GM23338 (cell line): ENCODE measurements at regions not wholly inside any gene's neighbourhood (a gene's known extent, or its start where the extent isn't known, plus 50 kb on each side); places are given as distances from the start of the nearest gene placed in this dataset.

ENCODE experiments used
- ATAC-seq: fragments of 200-7000 bp; cut with Tn5 transposase; 3 replicates; pipeline ENCODE4 v1.9.1; 2020
- DNase-seq: peaks from one replicate; pipeline ENCODE4 v3.0.0-alpha.2; 2015; ENCODE audit warnings: low spot score
- H2AFZ ChIP-seq: fragments of 200-600 bp; sonication (generic); 2 replicates; pipeline ENCODE4 v1.8.0; 2016; ENCODE audit warnings: antibody characterized with exemption, mild to moderate bottlenecking, moderate library complexity
- H3F3A ChIP-seq: fragments of 200-600 bp; sonication (generic); replicated peaks from 2 replicates; pipeline ENCODE4 v1.8.0; 2017; ENCODE audit warnings: antibody characterized with exemption, mixed run types, low read depth
- H3K27ac ChIP-seq: fragments of 200-600 bp; sonication (generic); 2 replicates; pipeline ENCODE4 v1.6.1; 2016; ENCODE audit warnings: low read depth
- H3K27me3 ChIP-seq: fragments of 200-600 bp; sonication (generic); 2 replicates; pipeline ENCODE4 v1.8.0; 2016; ENCODE audit warnings: mild to moderate bottlenecking, mixed run types, moderate library complexity; ENCODE audit not compliant: insufficient read depth
- H3K36me3 ChIP-seq: fragments of 200-600 bp; sonication (generic); 2 replicates; pipeline ENCODE4 v1.8.0; 2016; ENCODE audit warnings: mild to moderate bottlenecking; ENCODE audit not compliant: insufficient read depth
- H3K4me1 ChIP-seq: fragments of 200-600 bp; sonication (generic); 2 replicates; pipeline ENCODE4 v1.8.0; 2016; ENCODE audit warnings: mild to moderate bottlenecking, moderate library complexity; ENCODE audit not compliant: insufficient read depth
- H3K4me2 ChIP-seq: fragments of 200-600 bp; sonication (generic); 2 replicates; pipeline ENCODE4 v1.7.1; 2017; ENCODE audit warnings: mixed run types
- H3K4me3 ChIP-seq: fragments of 200-600 bp; sonication (generic); 2 replicates; pipeline ENCODE4 v1.6.1; 2016; ENCODE audit warnings: mixed run types
- H3K79me2 ChIP-seq: fragments of 200-600 bp; sonication (generic); replicated peaks from 2 replicates; pipeline ENCODE4 v1.8.0; 2017; ENCODE audit warnings: mild to moderate bottlenecking; ENCODE audit not compliant: insufficient read depth
- H3K9me2 ChIP-seq: fragments of 200-600 bp; sonication (generic); 2 replicates; pipeline ENCODE4 v1.8.0; 2017; ENCODE audit not compliant: insufficient read depth
- H4K20me1 ChIP-seq: fragments of 200-600 bp; sonication (generic); replicated peaks from 2 replicates; pipeline ENCODE4 v1.8.0; 2017; ENCODE audit warnings: mild to moderate bottlenecking; ENCODE audit not compliant: insufficient read depth
- H3K27ac Mint-ChIP-seq: 2 replicates; pipeline ENCODE4 v1.8.0; 2020; ENCODE audit warnings: inconsistent platforms, mild to moderate bottlenecking, moderate library complexity, mixed read lengths
- H3K27me3 Mint-ChIP-seq: 3 replicates; pipeline ENCODE4 v1.8.0; 2022; ENCODE audit warnings: low read depth, mild to moderate bottlenecking, moderate library complexity, mixed read lengths, inconsistent platforms; ENCODE audit not compliant: insufficient read depth, poor library complexity
- H3K36me3 Mint-ChIP-seq: 3 replicates; pipeline ENCODE4 v1.8.0; 2021; ENCODE audit warnings: low read depth, mild to moderate bottlenecking, inconsistent platforms, moderate library complexity, mixed read lengths
- H3K4me1 Mint-ChIP-seq: 3 replicates; pipeline ENCODE4 v1.8.0; 2020; ENCODE audit warnings: mild to moderate bottlenecking, inconsistent platforms, mixed read lengths
- H3K4me3 Mint-ChIP-seq: 3 replicates; pipeline ENCODE4 v1.8.0; 2021; ENCODE audit warnings: moderate library complexity, mild to moderate bottlenecking, inconsistent platforms, mixed read lengths
- H3K9me3 Mint-ChIP-seq: 3 replicates; pipeline ENCODE4 v1.8.0; 2020; ENCODE audit warnings: moderate library complexity, mild to moderate bottlenecking, inconsistent platforms, mixed read lengths
- CTCF ChIP-seq, 2 experiments: fragments of 200-600 bp in 1 of 2; sonication (generic) in 1 of 2; conservative IDR thresholded peaks; 2 replicates each; pipeline versions ENCODE4 v1.5.1 to v1.6.1; 2016 to 2017; ENCODE audit warnings: antibody characterized with exemption in 2 of 2, low read depth in 2 of 2, mild to moderate bottlenecking in 2 of 2, moderate library complexity in 1 of 2
- ETS1 ChIP-seq: IDR thresholded peaks from 2 replicates; pipeline ENCODE4 v1.6.1; 2016; ENCODE audit warnings: antibody characterized with exemption
- NANOG ChIP-seq: IDR thresholded peaks from 2 replicates; pipeline ENCODE4 v1.6.1; 2016; ENCODE audit warnings: antibody characterized with exemption, borderline replicate concordance
- REST ChIP-seq: IDR thresholded peaks from one replicate; pipeline ENCODE4 v1.6.1; 2018; ENCODE audit warnings: antibody characterized with exemption; ENCODE audit not compliant: unreplicated experiment

- TF ChIP-seq ETS1, result no peak
Measured at GRCh38 chr9:88828018-88828417, 163.2 kb upstream of the S1PR3 start (continued).

- Histone ChIP-seq H4K20me1 (no peaks in the 10 kb centered on the region), H3K4me3 (no peak overlapping the region), H3K4me1 (0 out of 2 replicates have a peak, but pooled peaks cover 4% of the 10 kb centered on the region), H2AFZ (no peak overlapping the region), H3K4me2 (no peak overlapping the region), H3K9me2 (peaks cover 3% of the 10 kb centered on the region; the same call in 1 of the 2 replicates), H3F3A (no peaks in the 10 kb centered on the region), H3K27ac (no peak overlapping the region), H3K27me3 (no peaks in the 10 kb centered on the region), H3K36me3 (no peaks in the 10 kb centered on the region), H3K79me2 (no peaks in the 10 kb centered on the region)
- DNase-seq (no peak), ATAC-seq (no peak)
- Mint-ChIP-seq H3K9me3 (peaks cover 7% of the 10 kb centered on the region; the same call in 2 of the 3 replicates), H3K4me1 (peaks cover 10% of the 10 kb centered on the region), H3K27me3 (peaks cover 8% of the 10 kb centered on the region), H3K4me3 (no peak overlapping the region), H3K27ac (no peak overlapping the region), H3K36me3 (peaks cover 5% of the 10 kb centered on the region; the same call in 2 of the 3 replicates)
- TF ChIP-seq CTCF (conservative IDR thresholded peaks at IDR 0.05; ENCODE audit: low read depth in 2 of 2) (no peak), REST (no peak)
Measured at GRCh38 chr9:88828492-88828974, 162.7 kb upstream of the S1PR3 start.

- Histone ChIP-seq H3F3A (no peaks in the 10 kb centered on the region), H2AFZ (no peak overlapping the region), H4K20me1 (no peaks in the 10 kb centered on the region), H3K4me1 (0 out of 2 replicates have a peak, but pooled peaks cover 4% of the 10 kb centered on the region), H3K79me2 (no peaks in the 10 kb centered on the region), H3K9me2 (peaks cover 3% of the 10 kb centered on the region; the same call in 1 of the 2 replicates), H3K4me3 (no peak overlapping the region), H3K27ac (no peak overlapping the region), H3K27me3 (no peaks in the 10 kb centered on the region), H3K4me2 (no peak overlapping the region), H3K36me3 (no peaks in the 10 kb centered on the region)
- Mint-ChIP-seq H3K4me3 (no peak overlapping the region), H3K27me3 (peaks cover 8% of the 10 kb centered on the region), H3K4me1 (peaks cover 10% of the 10 kb centered on the region), H3K36me3 (peaks cover 5% of the 10 kb centered on the region; the same call in 2 of the 3 replicates), H3K27ac (no peak overlapping the region), H3K9me3 (peaks cover 7% of the 10 kb centered on the region; the same call in 2 of the 3 replicates)
- no peak for DNase-seq
- no peak for TF ChIP-seq NANOG
- ATAC-seq, result no peak
Measured at GRCh38 chr9:88829276-88829675, 162.0 kb upstream of the S1PR3 start.
